ENCODE measurements at regions not wholly inside any gene's neighbourhood (a gene's known extent, or its start where the extent isn't known, plus 50 kb on each side); places are given as distances from the start of the nearest gene placed in this dataset.
"Not testable (repeated sequence)": the region's sequence is repeated elsewhere in the genome, so short reads cannot be mapped to it uniquely, and the experiment has no call there.

DNA sequence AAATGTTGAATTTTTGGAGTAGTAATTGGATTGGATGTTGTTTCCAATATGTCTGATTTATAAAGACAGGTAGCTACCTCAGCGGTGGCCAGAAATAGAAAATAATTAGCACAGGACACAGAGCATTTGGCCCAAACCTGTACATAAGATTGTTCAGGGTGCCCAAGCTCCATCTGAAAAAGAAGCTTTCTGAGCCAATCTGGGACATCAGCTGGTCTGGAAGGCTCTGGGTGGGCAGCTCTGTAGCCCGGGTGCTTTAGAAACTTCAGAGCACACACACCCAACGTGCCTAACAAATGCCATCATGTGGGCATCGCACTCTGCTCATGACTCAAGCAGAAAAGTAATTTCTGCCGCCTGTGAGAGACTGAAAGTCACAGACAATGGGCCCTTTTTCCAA is 460.7 kb downstream of the ICE1 start:
- no peak overlapping the region for H3K27ac Mint-ChIP-seq
- H3K27me3 Mint-ChIP-seq (ENCODE audit: low read depth) = peaks cover 14% of the 10 kb centered on the region
- H3K4me1 Mint-ChIP-seq (ENCODE audit: low read depth) = no peaks in the 10 kb centered on the region
- H3K36me3 Mint-ChIP-seq (ENCODE audit: insufficient read depth in 2 of 2) = no peaks in the 10 kb centered on the region
- ATAC-seq (replicated peaks in 1 of 2) = no peak
- no peak for DNase-seq
- no peak overlapping the region for H3K4me3 Mint-ChIP-seq
- no peaks in the 10 kb centered on the region for H3K9me3 Mint-ChIP-seq

DNA sequence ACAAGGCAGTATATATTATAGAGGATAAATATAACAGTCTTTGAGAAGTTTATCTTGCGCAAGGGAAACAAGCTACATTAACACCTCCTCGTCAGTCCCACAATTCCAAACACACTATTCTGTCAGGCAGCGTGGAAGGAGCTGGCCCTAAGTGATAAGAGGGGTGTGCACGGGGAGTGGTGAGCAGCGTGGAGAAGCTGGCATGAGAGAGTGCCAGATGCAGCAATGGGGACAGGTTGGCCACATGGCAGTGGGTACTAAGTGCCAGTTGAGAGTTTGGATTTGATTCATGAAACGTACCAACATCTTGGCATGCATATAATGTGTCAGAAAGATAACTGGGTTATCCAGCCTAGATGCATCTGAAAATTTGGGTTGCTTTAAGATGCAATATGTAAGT is 460.2 kb downstream of the ICE1 start:
- Mint-ChIP-seq H3K4me3 (no peak overlapping the region), H3K9me3 (no peaks in the 10 kb centered on the region), H3K27me3 (ENCODE audit: low read depth) (peaks cover 10% of the 10 kb centered on the region), H3K4me1 (ENCODE audit: low read depth) (no peaks in the 10 kb centered on the region), H3K36me3 (ENCODE audit: insufficient read depth in 2 of 2) (no peaks in the 10 kb centered on the region), H3K27ac (no peak overlapping the region)
- ATAC-seq (replicated peaks in 1 of 2) = no peak
- DNase-seq = no peak

DNA sequence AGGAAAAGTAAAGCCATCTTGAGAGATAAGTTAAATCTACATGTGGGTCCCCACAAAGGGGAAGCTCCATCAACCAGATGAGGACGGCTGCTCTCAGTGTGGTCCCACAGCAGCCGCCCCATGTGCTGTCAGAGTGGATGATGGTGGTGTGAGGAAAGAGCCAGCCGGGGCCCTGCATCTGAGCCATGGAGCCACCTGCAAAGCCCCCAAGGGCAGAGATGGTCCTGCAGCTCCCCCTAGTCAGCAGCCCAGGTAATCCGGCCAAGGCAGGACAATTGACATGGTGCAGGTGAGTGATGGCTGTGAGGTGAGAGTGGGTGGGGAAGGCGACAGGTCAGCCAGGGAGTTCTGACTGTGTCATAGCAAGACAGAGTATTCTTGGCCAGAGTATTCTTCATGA is 458.8 kb downstream of the ICE1 start:
- Mint-ChIP-seq H3K27me3 (ENCODE audit: low read depth) (peaks cover 8% of the 10 kb centered on the region), H3K4me1 (ENCODE audit: low read depth) (no peaks in the 10 kb centered on the region), H3K4me3 (no peak overlapping the region), H3K36me3 (ENCODE audit: insufficient read depth in 2 of 2) (no peaks in the 10 kb centered on the region), H3K9me3 (no peaks in the 10 kb centered on the region), H3K27ac (no peak overlapping the region)
- ATAC-seq (replicated peaks in 1 of 2) = no peak
- DNase-seq = no peak

GRCh38 chr5:5880077-5880763 is 457.7 kb downstream of the ICE1 start:
- ATAC-seq (replicated peaks in 1 of 2) = no peak
- Mint-ChIP-seq H3K4me1 (ENCODE audit: low read depth) (no peaks in the 10 kb centered on the region), H3K27ac (no peak overlapping the region), H3K27me3 (ENCODE audit: low read depth) (peaks cover 15% of the 10 kb centered on the region), H3K36me3 (ENCODE audit: insufficient read depth in 2 of 2) (no peaks in the 10 kb centered on the region), H3K9me3 (no peaks in the 10 kb centered on the region), H3K4me3 (no peak overlapping the region)
- DNase-seq = no peak

- Mint-ChIP-seq H3K4me3 (no peak overlapping the region), H3K36me3 (ENCODE audit: insufficient read depth in 2 of 2) (no peaks in the 10 kb centered on the region), H3K4me1 (ENCODE audit: low read depth) (no peaks in the 10 kb centered on the region), H3K27me3 (ENCODE audit: low read depth) (peaks cover 5% of the 10 kb centered on the region), H3K9me3 (no peaks in the 10 kb centered on the region), H3K27ac (no peak overlapping the region)
- no peak for ATAC-seq (replicated peaks in 1 of 2)
- no peak for DNase-seq
Measured at GRCh38 chr5:5857396-5857795, 434.9 kb downstream of the ICE1 start.

- peaks cover 12% of the 10 kb centered on the region for H3K27me3 Mint-ChIP-seq (ENCODE audit: low read depth)
- DNase-seq (no peak), ATAC-seq (replicated peaks in 1 of 2) (no peak)
- H3K9me3 Mint-ChIP-seq = no peaks in the 10 kb centered on the region
- no peaks in the 10 kb centered on the region for H3K36me3 Mint-ChIP-seq (ENCODE audit: insufficient read depth in 2 of 2)
- no peaks in the 10 kb centered on the region for H3K4me1 Mint-ChIP-seq (ENCODE audit: low read depth)
- no peak overlapping the region for H3K4me3 Mint-ChIP-seq
- no peak overlapping the region for H3K27ac Mint-ChIP-seq
Measured at GRCh38 chr5:5854087-5854486, 431.6 kb downstream of the ICE1 start.

GRCh38 chr5:5838493-5838892 is 416.0 kb downstream of the ICE1 start:
- peaks cover 4% of the 10 kb centered on the region for H3K27me3 Mint-ChIP-seq (ENCODE audit: low read depth)
- H3K9me3 Mint-ChIP-seq = no peaks in the 10 kb centered on the region
- no peak overlapping the region for H3K27ac Mint-ChIP-seq
- no peak for ATAC-seq (replicated peaks in 1 of 2)
- H3K4me1 Mint-ChIP-seq (ENCODE audit: low read depth) = no peaks in the 10 kb centered on the region
- no peak for DNase-seq
- H3K36me3 Mint-ChIP-seq (ENCODE audit: insufficient read depth in 2 of 2) = no peaks in the 10 kb centered on the region
- no peak overlapping the region for H3K4me3 Mint-ChIP-seq

DNA sequence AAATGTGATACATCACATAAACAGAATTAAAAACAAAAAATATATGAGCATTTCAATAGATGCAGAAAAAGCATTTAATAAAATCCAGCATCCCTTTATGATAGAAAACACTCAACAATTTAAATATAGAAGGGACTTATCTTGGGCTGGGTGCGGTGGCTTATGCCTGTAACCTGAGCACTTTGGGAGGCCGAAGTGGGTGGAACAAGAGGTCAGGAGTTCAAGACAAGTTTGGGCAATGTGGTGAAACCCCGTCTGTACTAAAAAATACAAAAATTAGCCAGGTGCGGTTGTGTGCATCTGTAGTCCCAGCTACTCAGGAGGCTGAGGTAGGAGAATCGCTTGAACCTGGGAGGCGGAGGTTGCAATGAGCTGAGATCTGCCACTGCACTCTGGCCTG is 409.1 kb downstream of the ICE1 start:
- H3K4me3 Mint-ChIP-seq; ATAC-seq (replicated peaks in 1 of 2); H3K9me3 Mint-ChIP-seq; H3K4me1 Mint-ChIP-seq (ENCODE audit: low read depth); H3K36me3 Mint-ChIP-seq (ENCODE audit: insufficient read depth in 2 of 2); DNase-seq; H3K27ac Mint-ChIP-seq; H3K27me3 Mint-ChIP-seq (ENCODE audit: low read depth): not testable (repeated sequence)

GRCh38 chr5:5828619-5829018 is 406.1 kb downstream of the ICE1 start:
- DNase-seq = no peak
- Mint-ChIP-seq H3K36me3 (ENCODE audit: insufficient read depth in 2 of 2) (no peaks in the 10 kb centered on the region), H3K27ac (no peak overlapping the region), H3K9me3 (no peaks in the 10 kb centered on the region), H3K4me3 (no peak overlapping the region), H3K27me3 (ENCODE audit: low read depth) (peaks cover 15% of the 10 kb centered on the region), H3K4me1 (ENCODE audit: low read depth) (no peaks in the 10 kb centered on the region)
- ATAC-seq (replicated peaks in 1 of 2) = no peak

- no peak overlapping the region for H3K4me3 Mint-ChIP-seq
- no peaks in the 10 kb centered on the region for H3K36me3 Mint-ChIP-seq (ENCODE audit: insufficient read depth in 2 of 2)
- ATAC-seq (replicated peaks in 1 of 2) (no peak), DNase-seq (no peak)
- no peaks in the 10 kb centered on the region for H3K4me1 Mint-ChIP-seq (ENCODE audit: low read depth)
- H3K27ac Mint-ChIP-seq = no peak overlapping the region
- H3K9me3 Mint-ChIP-seq = no peaks in the 10 kb centered on the region
- H3K27me3 Mint-ChIP-seq (ENCODE audit: low read depth) = peaks cover 15% of the 10 kb centered on the region
Measured at GRCh38 chr5:5826911-5827310, 404.4 kb downstream of the ICE1 start.

DNA sequence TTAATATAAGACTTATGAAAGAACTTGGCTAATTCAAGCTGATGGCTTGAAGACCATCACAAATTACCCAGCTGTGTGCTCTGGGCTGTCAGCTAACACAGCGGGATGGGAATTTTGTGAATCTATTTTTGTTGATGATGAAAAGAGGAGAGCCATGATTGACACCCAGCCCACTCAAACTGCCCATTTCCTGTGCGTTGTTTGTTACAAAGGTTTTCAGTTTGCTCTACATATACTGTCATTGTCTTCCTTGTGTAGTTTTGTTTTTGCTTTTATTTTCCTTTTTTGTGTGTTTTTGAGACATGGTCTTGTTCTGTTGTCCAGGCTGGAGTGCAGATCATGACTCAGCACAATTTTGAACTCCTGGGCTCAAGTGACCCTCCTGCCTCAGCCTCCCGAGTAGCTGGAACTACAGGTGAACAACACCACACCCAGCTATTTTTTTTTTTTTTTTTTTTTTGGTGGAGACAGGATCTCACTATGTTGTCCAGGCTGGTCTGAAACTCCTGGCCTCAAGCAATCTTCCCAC is 400.3 kb downstream of the ICE1 start:
- Mint-ChIP-seq H3K27me3 (ENCODE audit: low read depth) (peaks cover 7% of the 10 kb centered on the region), H3K27ac (no peak overlapping the region), H3K36me3 (ENCODE audit: insufficient read depth in 2 of 2) (no peaks in the 10 kb centered on the region), H3K9me3 (no peaks in the 10 kb centered on the region), H3K4me3 (no peak overlapping the region), H3K4me1 (ENCODE audit: low read depth) (no peaks in the 10 kb centered on the region)
- ATAC-seq (replicated peaks in 1 of 2) (no peak), DNase-seq (no peak)

- no peaks in the 10 kb centered on the region for H3K4me1 Mint-ChIP-seq (ENCODE audit: low read depth)
- H3K9me3 Mint-ChIP-seq = no peaks in the 10 kb centered on the region
- no peaks in the 10 kb centered on the region for H3K36me3 Mint-ChIP-seq (ENCODE audit: insufficient read depth in 2 of 2)
- H3K4me3 Mint-ChIP-seq = no peak overlapping the region
- H3K27ac Mint-ChIP-seq = no peak overlapping the region
- no peak for ATAC-seq (replicated peaks in 1 of 2)
- H3K27me3 Mint-ChIP-seq (ENCODE audit: low read depth) = no peaks in the 10 kb centered on the region
- no peak for DNase-seq
Measured at GRCh38 chr5:5816960-5817359, 394.5 kb downstream of the ICE1 start.

DNA sequence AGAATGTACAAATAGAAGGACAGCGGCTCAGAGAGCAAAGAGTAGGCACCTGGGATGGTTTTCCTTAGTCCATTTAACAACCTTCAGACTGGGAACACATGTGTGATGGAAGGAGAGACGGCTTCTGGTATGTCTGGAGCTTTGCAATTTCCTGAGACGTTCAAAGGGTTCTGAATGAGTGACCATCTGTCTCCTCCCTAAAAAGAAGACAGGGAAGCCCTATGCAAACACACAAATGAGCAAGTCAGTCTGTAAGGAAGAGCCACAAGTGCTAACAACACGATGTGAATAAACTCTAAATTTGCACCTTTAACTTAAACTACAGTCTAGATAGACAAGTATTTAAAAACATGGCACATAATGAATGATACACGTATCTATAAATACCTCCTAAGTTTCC is 391.0 kb downstream of the ICE1 start:
- DNase-seq = no peak

DNA sequence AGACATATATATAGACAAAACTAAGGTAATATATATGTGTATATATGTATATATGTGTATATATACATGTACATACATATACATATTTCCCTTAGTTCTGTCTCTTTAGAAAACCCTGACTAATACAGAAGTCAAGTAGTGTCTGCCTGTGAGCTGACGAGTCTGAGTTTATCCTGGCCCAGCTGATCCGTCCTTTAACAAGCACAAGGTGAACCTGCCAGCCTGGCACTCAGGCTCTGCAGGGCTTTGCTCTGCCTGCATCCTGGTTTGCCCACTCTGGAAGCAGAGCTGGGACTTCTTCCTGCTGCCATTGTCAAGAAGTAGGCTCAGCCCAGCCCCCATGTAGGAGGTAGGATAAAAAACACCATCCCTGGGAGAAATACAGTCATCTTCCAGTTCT is 388.0 kb downstream of the ICE1 start:
- no peak for DNase-seq
- no peaks in the 10 kb centered on the region for H3K9me3 Mint-ChIP-seq
- no peaks in the 10 kb centered on the region for H3K4me1 Mint-ChIP-seq (ENCODE audit: low read depth)
- ATAC-seq (replicated peaks in 1 of 2) = no peak
- no peak overlapping the region for H3K27ac Mint-ChIP-seq
- no peaks in the 10 kb centered on the region for H3K36me3 Mint-ChIP-seq (ENCODE audit: insufficient read depth in 2 of 2)
- no peaks in the 10 kb centered on the region for H3K27me3 Mint-ChIP-seq (ENCODE audit: low read depth)
- H3K4me3 Mint-ChIP-seq = no peak overlapping the region

More for the DNA sequence above, 391.0 kb downstream of the ICE1 start:
- Mint-ChIP-seq H3K4me1 (ENCODE audit: low read depth) (no peaks in the 10 kb centered on the region), H3K27ac (no peak overlapping the region), H3K4me3 (no peak overlapping the region), H3K9me3 (no peaks in the 10 kb centered on the region), H3K27me3 (ENCODE audit: low read depth) (no peaks in the 10 kb centered on the region), H3K36me3 (ENCODE audit: insufficient read depth in 2 of 2) (no peaks in the 10 kb centered on the region)
- no peak for ATAC-seq (replicated peaks in 1 of 2)

All from activated T-cell treated with anti-CD3 and anti-CD28 coated beads, Interleukin-2, amount 50 U/mL, for 72 hours (primary cell).